HCT116 (cell line): ENCODE measurements at regions not wholly inside any gene's neighbourhood (a gene's known extent, or its start where the extent isn't known, plus 50 kb on each side); places are given as distances from the start of the nearest gene placed in this dataset.

Experiments used
- POLR2A ChIP-seq: IDR thresholded peaks from 2 replicates; pipeline ENCODE4 v1.7.0; 2011; ENCODE audit warnings: borderline replicate concordance; ENCODE audit not compliant: insufficient read depth, insufficient read length; ENCODE audit errors: extremely low read depth
- REST ChIP-seq: IDR thresholded peaks from 2 replicates; pipeline ENCODE4 v1.6.1; 2012; ENCODE audit warnings: low read depth

- TF ChIP-seq REST (no peak), POLR2A (no peak)
Observed at GRCh38 chr1:235920596-235921375, 54.1 kb upstream of the LYST start.
